ENCODE measurements at regions not wholly inside any gene's neighbourhood (a gene's known extent, or its start where the extent isn't known, plus 50 kb on each side); places are given as distances from the start of the nearest gene placed in this dataset.

- no peak overlapping the region for H3K27ac ChIP-seq (ENCODE audit: low read length)
- H3K27me3 ChIP-seq (ENCODE audit: insufficient read depth, low read length) = no peaks in the 10 kb centered on the region
These were observed 321.9 kb upstream of the IRX4 start for GRCh38 chr5:2204366-2205184.

GRCh38 chr5:2203774-2204173 is 321.0 kb upstream of the IRX4 start:
- Histone ChIP-seq H3K36me3 (ENCODE audit: insufficient read depth, low read depth, low read length) (no peaks in the 10 kb centered on the region), H3K9ac (ENCODE audit: low read depth, low read length) (peak overlapping the region; percentile 25; the same call in 1 of the 2 replicates), H3K27ac (ENCODE audit: low read length) (no peak overlapping the region), H3K9me3 (ENCODE audit: insufficient read depth, low read depth, low read length) (no peaks in the 10 kb centered on the region), H3K4me3 (ENCODE audit: low read length) (no peak overlapping the region), H3K4me1 (ENCODE audit: insufficient read depth, low read length) (peaks cover 14% of the 10 kb centered on the region; the same call in 1 of the 2 replicates), H3K27me3 (ENCODE audit: insufficient read depth, low read length) (no peaks in the 10 kb centered on the region)

More at GRCh38 chr5:2204366-2205184, 321.9 kb upstream of the IRX4 start:
- H3K36me3 ChIP-seq (ENCODE audit: insufficient read depth, low read depth, low read length) = no peaks in the 10 kb centered on the region
- no peaks in the 10 kb centered on the region for H3K9me3 ChIP-seq (ENCODE audit: insufficient read depth, low read depth, low read length)
- no peak overlapping the region for H3K9ac ChIP-seq (ENCODE audit: low read depth, low read length)
- no peak overlapping the region for H3K4me3 ChIP-seq (ENCODE audit: low read length)
- peaks cover 14% of the 10 kb centered on the region; the same call in 1 of the 2 replicates for H3K4me1 ChIP-seq (ENCODE audit: insufficient read depth, low read length)

- no peak overlapping the region for H3K9ac ChIP-seq (ENCODE audit: low read depth, low read length)
- no peaks in the 10 kb centered on the region; the same call in 1 of the 2 replicates for H3K27me3 ChIP-seq (ENCODE audit: insufficient read depth, low read length)
- H3K36me3 ChIP-seq (ENCODE audit: insufficient read depth, low read depth, low read length) = no peaks in the 10 kb centered on the region
These were observed 319.1 kb upstream of the IRX4 start for GRCh38 chr5:2201832-2202231.

GRCh38 chr5:2201421-2201820 is 318.7 kb upstream of the IRX4 start:
- Histone ChIP-seq H3K4me1 (ENCODE audit: insufficient read depth, low read length) (peaks cover 14% of the 10 kb centered on the region; the same call in 1 of the 2 replicates), H3K4me3 (ENCODE audit: low read length) (no peak overlapping the region), H3K27ac (ENCODE audit: low read length) (no peak overlapping the region), H3K9me3 (ENCODE audit: insufficient read depth, low read depth, low read length) (no peaks in the 10 kb centered on the region), H3K9ac (ENCODE audit: low read depth, low read length) (no peak overlapping the region), H3K36me3 (ENCODE audit: insufficient read depth, low read depth, low read length) (no peaks in the 10 kb centered on the region), H3K27me3 (ENCODE audit: insufficient read depth, low read length) (no peaks in the 10 kb centered on the region; the same call in 1 of the 2 replicates)

More at GRCh38 chr5:2201832-2202231, 319.1 kb upstream of the IRX4 start:
- Histone ChIP-seq H3K4me1 (ENCODE audit: insufficient read depth, low read length) (peaks cover 14% of the 10 kb centered on the region; the same call in 1 of the 2 replicates), H3K27ac (ENCODE audit: low read length) (no peak overlapping the region), H3K4me3 (ENCODE audit: low read length) (no peak overlapping the region), H3K9me3 (ENCODE audit: insufficient read depth, low read depth, low read length) (no peaks in the 10 kb centered on the region)

- no peaks in the 10 kb centered on the region for H3K36me3 ChIP-seq (ENCODE audit: insufficient read depth, low read depth, low read length)
- no peak overlapping the region for H3K4me3 ChIP-seq (ENCODE audit: low read length)
- H3K9me3 ChIP-seq (ENCODE audit: insufficient read depth, low read depth, low read length) = no peaks in the 10 kb centered on the region
- H3K27me3 ChIP-seq (ENCODE audit: insufficient read depth, low read length) = no peaks in the 10 kb centered on the region; the same call in 1 of the 2 replicates
- H3K27ac ChIP-seq (ENCODE audit: low read length) = no peak overlapping the region
- H3K9ac ChIP-seq (ENCODE audit: low read depth, low read length) = no peak overlapping the region
- peaks cover 14% of the 10 kb centered on the region; the same call in 1 of the 2 replicates for H3K4me1 ChIP-seq (ENCODE audit: insufficient read depth, low read length)
These were observed 318.3 kb upstream of the IRX4 start for GRCh38 chr5:2201011-2201410.

GRCh38 chr5:2200261-2200950 is 317.7 kb upstream of the IRX4 start:
- Histone ChIP-seq H3K27ac (ENCODE audit: low read length) (no peak overlapping the region), H3K4me1 (ENCODE audit: insufficient read depth, low read length) (peaks cover 14% of the 10 kb centered on the region; the same call in 1 of the 2 replicates), H3K27me3 (ENCODE audit: insufficient read depth, low read length) (no peaks in the 10 kb centered on the region; the same call in 1 of the 2 replicates), H3K4me3 (ENCODE audit: low read length) (no peak overlapping the region), H3K9me3 (ENCODE audit: insufficient read depth, low read depth, low read length) (no peaks in the 10 kb centered on the region), H3K9ac (ENCODE audit: low read depth, low read length) (no peak overlapping the region), H3K36me3 (ENCODE audit: insufficient read depth, low read depth, low read length) (no peaks in the 10 kb centered on the region)

GRCh38 chr5:2199697-2200096 is 317.0 kb upstream of the IRX4 start:
- no peak overlapping the region for H3K4me3 ChIP-seq (ENCODE audit: low read length)
- no peaks in the 10 kb centered on the region; the same call in 1 of the 2 replicates for H3K27me3 ChIP-seq (ENCODE audit: insufficient read depth, low read length)
- H3K27ac ChIP-seq (ENCODE audit: low read length) = no peak overlapping the region
- H3K9me3 ChIP-seq (ENCODE audit: insufficient read depth, low read depth, low read length) = no peaks in the 10 kb centered on the region
- no peaks in the 10 kb centered on the region for H3K36me3 ChIP-seq (ENCODE audit: insufficient read depth, low read depth, low read length)
- no peak overlapping the region for H3K9ac ChIP-seq (ENCODE audit: low read depth, low read length)
- peaks cover 14% of the 10 kb centered on the region; the same call in 1 of the 2 replicates for H3K4me1 ChIP-seq (ENCODE audit: insufficient read depth, low read length)

GRCh38 chr5:2196989-2197619 is 314.4 kb upstream of the IRX4 start:
- Histone ChIP-seq H3K27me3 (ENCODE audit: insufficient read depth, low read length) (no peaks in the 10 kb centered on the region; the same call in 1 of the 2 replicates), H3K36me3 (ENCODE audit: insufficient read depth, low read depth, low read length) (no peaks in the 10 kb centered on the region), H3K27ac (ENCODE audit: low read length) (no peak overlapping the region), H3K9me3 (ENCODE audit: insufficient read depth, low read depth, low read length) (no peaks in the 10 kb centered on the region), H3K4me1 (ENCODE audit: insufficient read depth, low read length) (no peaks in the 10 kb centered on the region), H3K4me3 (ENCODE audit: low read length) (no peak overlapping the region), H3K9ac (ENCODE audit: low read depth, low read length) (no peak overlapping the region)

GRCh38 chr5:2196416-2196815 is 313.7 kb upstream of the IRX4 start:
- no peak overlapping the region for H3K4me3 ChIP-seq (ENCODE audit: low read length)
- no peak overlapping the region for H3K27ac ChIP-seq (ENCODE audit: low read length)
- H3K4me1 ChIP-seq (ENCODE audit: insufficient read depth, low read length) = no peaks in the 10 kb centered on the region
- H3K9ac ChIP-seq (ENCODE audit: low read depth, low read length) = no peak overlapping the region
- no peaks in the 10 kb centered on the region; the same call in 1 of the 2 replicates for H3K27me3 ChIP-seq (ENCODE audit: insufficient read depth, low read length)
- H3K9me3 ChIP-seq (ENCODE audit: insufficient read depth, low read depth, low read length) = no peaks in the 10 kb centered on the region
- no peaks in the 10 kb centered on the region for H3K36me3 ChIP-seq (ENCODE audit: insufficient read depth, low read depth, low read length)

- no peaks in the 10 kb centered on the region for H3K9me3 ChIP-seq (ENCODE audit: insufficient read depth, low read depth, low read length)
- no peaks in the 10 kb centered on the region for H3K36me3 ChIP-seq (ENCODE audit: insufficient read depth, low read depth, low read length)
- no peaks in the 10 kb centered on the region for H3K4me1 ChIP-seq (ENCODE audit: insufficient read depth, low read length)
- no peak overlapping the region for H3K9ac ChIP-seq (ENCODE audit: low read depth, low read length)
- H3K27me3 ChIP-seq (ENCODE audit: insufficient read depth, low read length) = no peaks in the 10 kb centered on the region; the same call in 1 of the 2 replicates
- no peak overlapping the region for H3K27ac ChIP-seq (ENCODE audit: low read length)
- no peak overlapping the region for H3K4me3 ChIP-seq (ENCODE audit: low read length)
These were observed 312.2 kb upstream of the IRX4 start for GRCh38 chr5:2194949-2195348.

- no peaks in the 10 kb centered on the region; the same call in 1 of the 2 replicates for H3K27me3 ChIP-seq (ENCODE audit: insufficient read depth, low read length)
- no peak overlapping the region for H3K9ac ChIP-seq (ENCODE audit: low read depth, low read length)
These were observed 311.5 kb upstream of the IRX4 start for GRCh38 chr5:2194236-2194555.

More at GRCh38 chr5:2194236-2194555, 311.5 kb upstream of the IRX4 start:
- Histone ChIP-seq H3K9me3 (ENCODE audit: insufficient read depth, low read depth, low read length) (no peaks in the 10 kb centered on the region), H3K36me3 (ENCODE audit: insufficient read depth, low read depth, low read length) (no peaks in the 10 kb centered on the region), H3K4me1 (ENCODE audit: insufficient read depth, low read length) (no peaks in the 10 kb centered on the region), H3K4me3 (ENCODE audit: low read length) (no peak overlapping the region), H3K27ac (ENCODE audit: low read length) (no peak overlapping the region)

Data from iPS-20b (cell line).